Keratinocyte (primary cell): ENCODE measurements at regions not wholly inside any gene's neighbourhood (a gene's known extent, or its start where the extent isn't known, plus 50 kb on each side); places are given as distances from the start of the nearest gene placed in this dataset.

Experiments used
- CTCF ChIP-seq, 3 experiments: IDR thresholded peaks in 1 of 3; conservative IDR thresholded peaks in 1 of 3; optimal IDR thresholded peaks in 1 of 3; 2 replicates in 2 of 3; 3 replicates in 1 of 3; pipeline versions ENCODE3 to v1.5.1; 2011; ENCODE audit warnings: low read length in 3 of 3, mild to moderate bottlenecking in 3 of 3, moderate library complexity in 2 of 3, control low read depth in 1 of 3, inconsistent platforms in 1 of 3; ENCODE audit not compliant: insufficient read depth in 2 of 3; ENCODE audit errors: extremely low read depth in 1 of 3
- EZH2 ChIP-seq: IDR thresholded peaks from one replicate; pipeline ENCODE4 v1.6.1; 2012; ENCODE audit warnings: inconsistent platforms, mild to moderate bottlenecking, low read length, moderate library complexity

- TF ChIP-seq CTCF (optimal IDR thresholded peaks at IDR 0.05 in 1 of 3, IDR thresholded peaks at IDR 0.05 in 1 of 3, conservative IDR thresholded peaks at IDR 0.05 in 1 of 3; ENCODE audit: extremely low read depth in 1 of 3, insufficient read depth in 2 of 3, low read length in 3 of 3), result no peak
- no peak for TF ChIP-seq EZH2
Measured at GRCh38 chr15:47461652-47462141, 255.6 kb upstream of the SEMA6D start.
